IMR-90 (cell line): ENCODE measurements at regions not wholly inside any gene's neighbourhood (a gene's known extent, or its start where the extent isn't known, plus 50 kb on each side); places are given as distances from the start of the nearest gene placed in this dataset.

Source experiments
- CTCF ChIP-seq: conservative IDR thresholded peaks from 2 replicates; pipeline ENCODE4 v1.5.1; 2012; ENCODE audit warnings: mild to moderate bottlenecking, low read depth, low read length, improper control_type of control experiment
- POLR2A ChIP-seq: IDR thresholded peaks from 2 replicates; pipeline ENCODE4 v1.6.1; 2012; ENCODE audit warnings: mild to moderate bottlenecking, low read depth, low read length

- no peak for TF ChIP-seq POLR2A
- TF ChIP-seq CTCF = no peak
Observed at GRCh38 chr2:41902897-41903296, 144.9 kb upstream of the PKDCC start.
